ENCODE measurements at regions not wholly inside any gene's neighbourhood (a gene's known extent, or its start where the extent isn't known, plus 50 kb on each side); places are given as distances from the start of the nearest gene placed in this dataset.

GRCh38 chr7:47038621-47039020, 543.3 kb downstream of the TNS3 start:
- no peak for TF ChIP-seq CTCF (IDR thresholded peaks at IDR 0.05; ENCODE audit: insufficient read depth, low read depth, low read length)

GRCh38 chr7:47037607-47038006, 544.3 kb downstream of the TNS3 start:
- POLR2A ChIA-PET, result no interaction called here
- CTCF ChIA-PET, result no interaction called here
- H3K4me3 ChIP-seq (ENCODE audit: low read depth, low read length), result no peak overlapping the region
- H3K36me3 ChIP-seq (ENCODE audit: control insufficient read depth, insufficient read depth, low read length), result no peaks in the 10 kb centered on the region
- TF ChIP-seq CTCF (IDR thresholded peaks at IDR 0.05; ENCODE audit: insufficient read depth, low read depth, low read length), result no peak
- no peak for DNase-seq (ENCODE audit: low read depth)
- H3K27me3 ChIP-seq (ENCODE audit: control insufficient read depth, insufficient read depth, low read length), result no peaks in the 10 kb centered on the region; the same call in none of the 2 replicates

More at GRCh38 chr7:47038621-47039020, 543.3 kb downstream of the TNS3 start:
- Histone ChIP-seq H3K27me3 (ENCODE audit: control insufficient read depth, insufficient read depth, low read length) (no peaks in the 10 kb centered on the region; the same call in none of the 2 replicates), H3K36me3 (ENCODE audit: control insufficient read depth, insufficient read depth, low read length) (no peaks in the 10 kb centered on the region), H3K4me3 (ENCODE audit: low read depth, low read length) (no peak overlapping the region)
- ChIA-PET CTCF (no interaction called here), POLR2A (no interaction called here)
- no peak for DNase-seq (ENCODE audit: low read depth)

- POLR2A ChIA-PET, result no interaction called here
- CTCF ChIA-PET, result no interaction called here
- H3K27me3 ChIP-seq (ENCODE audit: control insufficient read depth, insufficient read depth, low read length), result no peaks in the 10 kb centered on the region; the same call in none of the 2 replicates
- TF ChIP-seq CTCF (IDR thresholded peaks at IDR 0.05; ENCODE audit: insufficient read depth, low read depth, low read length), result no peak
- no peaks in the 10 kb centered on the region for H3K36me3 ChIP-seq (ENCODE audit: control insufficient read depth, insufficient read depth, low read length)
- DNase-seq (ENCODE audit: low read depth), result no peak
- no peak overlapping the region for H3K4me3 ChIP-seq (ENCODE audit: low read depth, low read length)
These were observed 545.0 kb downstream of the TNS3 start for GRCh38 chr7:47036909-47037308.

GRCh38 chr7:47035522-47035921, 546.4 kb downstream of the TNS3 start:
- no peak for DNase-seq (ENCODE audit: low read depth)
- TF ChIP-seq CTCF (IDR thresholded peaks at IDR 0.05; ENCODE audit: insufficient read depth, low read depth, low read length), result no peak
- ChIA-PET CTCF (no interaction called here), POLR2A (no interaction called here)
- no peaks in the 10 kb centered on the region for H3K36me3 ChIP-seq (ENCODE audit: control insufficient read depth, insufficient read depth, low read length)
- H3K27me3 ChIP-seq (ENCODE audit: control insufficient read depth, insufficient read depth, low read length), result no peaks in the 10 kb centered on the region; the same call in none of the 2 replicates
- H3K4me3 ChIP-seq (ENCODE audit: low read depth, low read length), result no peak overlapping the region

GRCh38 chr7:47034180-47034579, 547.7 kb downstream of the TNS3 start:
- H3K27me3 ChIP-seq (ENCODE audit: control insufficient read depth, insufficient read depth, low read length), result no peaks in the 10 kb centered on the region; the same call in none of the 2 replicates
- no peaks in the 10 kb centered on the region for H3K36me3 ChIP-seq (ENCODE audit: control insufficient read depth, insufficient read depth, low read length)
- CTCF ChIA-PET, result no interaction called here
- no peak for TF ChIP-seq CTCF (IDR thresholded peaks at IDR 0.05; ENCODE audit: insufficient read depth, low read depth, low read length)
- no peak for DNase-seq (ENCODE audit: low read depth)
- no peak overlapping the region for H3K4me3 ChIP-seq (ENCODE audit: low read depth, low read length)
- POLR2A ChIA-PET, result interaction anchor here (0.7 kb wide), 1 partner anchor 820 kb away, joined by 3 read pairs; no protein-coding TSS in a partner anchor
